ENCODE measurements at regions not wholly inside any gene's neighbourhood (a gene's known extent, or its start where the extent isn't known, plus 50 kb on each side); places are given as distances from the start of the nearest gene placed in this dataset.

DNA sequence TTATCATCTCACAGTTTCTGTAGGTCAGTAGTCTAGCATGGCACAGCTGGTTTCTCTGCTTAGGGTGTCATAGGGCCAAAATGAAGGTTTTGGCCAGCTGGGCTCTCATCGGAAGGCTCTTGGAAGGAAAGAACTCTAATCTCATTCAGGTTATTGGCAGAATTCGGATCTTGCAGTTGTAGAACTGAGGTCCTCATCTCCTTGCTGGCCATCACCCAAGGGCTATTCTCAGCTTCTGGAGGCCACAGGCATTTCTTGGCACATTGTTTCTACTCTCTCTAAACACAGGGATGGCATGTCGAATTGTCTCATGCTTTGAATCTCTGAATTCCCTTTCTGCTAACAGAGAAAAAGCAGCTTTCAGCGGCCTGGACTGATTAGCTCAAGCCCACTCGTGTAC lies 258.0 kb upstream of the SMARCA2 start:
- Histone ChIP-seq H3K27ac (ENCODE audit: low read depth, low read length, poor library complexity, severe bottlenecking) (no peak overlapping the region), H3K4me2 (ENCODE audit: low read length) (no peak overlapping the region), H3K4me3 (ENCODE audit: low read depth, low read length, poor library complexity, severe bottlenecking) (no peak overlapping the region), H2AFZ (ENCODE audit: low read length) (no peak overlapping the region), H3K4me1 (ENCODE audit: insufficient read depth, low read length, poor library complexity, severe bottlenecking) (no peaks in the 10 kb centered on the region), H3K9me3 (ENCODE audit: low read length) (no peaks in the 10 kb centered on the region), H3K36me3 (ENCODE audit: insufficient read depth, low read length) (no peaks in the 10 kb centered on the region), H3K9me2 (ENCODE audit: insufficient read depth, low read length) (no peaks in the 10 kb centered on the region), H3K79me2 (ENCODE audit: insufficient read depth, low read depth, low read length) (no peaks in the 10 kb centered on the region), H4K20me1 (ENCODE audit: insufficient read depth, low read length) (no peaks in the 10 kb centered on the region)
- ChIA-PET CTCF (ENCODE audit: unreplicated experiment) (no interaction called here), POLR2A (interaction anchor here (1.1 kb wide), 1 partner anchor 10 kb away, joined by 3 read pairs; no protein-coding TSS in a partner anchor)
- BruUV-seq (replicated peaks) = no TSS peak
- no peak for DNase-seq (ENCODE audit: low spot score)
- no peak for TF ChIP-seq EZH2phosphoT487 (IDR thresholded peaks at IDR 0.05; ENCODE audit: borderline replicate concordance, low read depth, low read length)
- TF ChIP-seq, protein P1, sequence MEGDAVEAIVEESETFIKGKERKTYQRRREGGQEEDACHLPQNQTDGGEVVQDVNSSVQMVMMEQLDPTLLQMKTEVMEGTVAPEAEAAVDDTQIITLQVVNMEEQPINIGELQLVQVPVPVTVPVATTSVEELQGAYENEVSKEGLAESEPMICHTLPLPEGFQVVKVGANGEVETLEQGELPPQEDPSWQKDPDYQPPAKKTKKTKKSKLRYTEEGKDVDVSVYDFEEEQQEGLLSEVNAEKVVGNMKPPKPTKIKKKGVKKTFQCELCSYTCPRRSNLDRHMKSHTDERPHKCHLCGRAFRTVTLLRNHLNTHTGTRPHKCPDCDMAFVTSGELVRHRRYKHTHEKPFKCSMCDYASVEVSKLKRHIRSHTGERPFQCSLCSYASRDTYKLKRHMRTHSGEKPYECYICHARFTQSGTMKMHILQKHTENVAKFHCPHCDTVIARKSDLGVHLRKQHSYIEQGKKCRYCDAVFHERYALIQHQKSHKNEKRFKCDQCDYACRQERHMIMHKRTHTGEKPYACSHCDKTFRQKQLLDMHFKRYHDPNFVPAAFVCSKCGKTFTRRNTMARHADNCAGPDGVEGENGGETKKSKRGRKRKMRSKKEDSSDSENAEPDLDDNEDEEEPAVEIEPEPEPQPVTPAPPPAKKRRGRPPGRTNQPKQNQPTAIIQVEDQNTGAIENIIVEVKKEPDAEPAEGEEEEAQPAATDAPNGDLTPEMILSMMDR (conservative IDR thresholded peaks at IDR 0.05; ENCODE audit: low read length) = no peak
- intact Hi-C loops (cut with micrococcal nuclease; ENCODE audit: unreplicated experiment) = no loop called here

DNA sequence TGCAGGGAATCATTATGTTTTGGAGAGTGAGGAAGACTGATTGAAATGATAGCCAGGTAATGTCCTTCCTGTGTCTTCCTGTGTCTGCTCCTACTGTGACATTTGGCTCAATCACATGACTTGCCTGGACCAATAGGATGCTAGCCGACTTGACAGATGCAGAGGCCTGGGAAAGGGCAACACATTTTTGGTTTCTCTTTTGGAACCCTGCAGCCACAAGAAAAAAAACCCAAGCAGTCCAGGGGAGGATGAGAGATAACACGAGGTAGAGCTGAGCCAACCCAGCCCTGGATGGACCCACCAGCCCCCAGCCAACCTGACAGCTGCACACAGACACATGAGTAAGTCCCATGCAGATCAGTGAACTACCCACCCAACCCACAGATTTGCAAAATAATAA lies 256.1 kb upstream of the SMARCA2 start:
- H3K9me2 ChIP-seq (ENCODE audit: insufficient read depth, low read length) = no peaks in the 10 kb centered on the region
- intact Hi-C loops (cut with micrococcal nuclease; ENCODE audit: unreplicated experiment) = no loop called here
- no peaks in the 10 kb centered on the region for H3K9me3 ChIP-seq (ENCODE audit: low read length)
- no peaks in the 10 kb centered on the region for H3K79me2 ChIP-seq (ENCODE audit: insufficient read depth, low read depth, low read length)
- ChIA-PET CTCF (ENCODE audit: unreplicated experiment) (no interaction called here), POLR2A (no interaction called here)
- H2AFZ ChIP-seq (ENCODE audit: low read length) = peak overlapping the region; percentile 25; the same call in 1 of the 2 replicates
- H3K4me2 ChIP-seq (ENCODE audit: low read length) = no peak overlapping the region
- H3K4me3 ChIP-seq (ENCODE audit: low read depth, low read length, poor library complexity, severe bottlenecking) = no peak overlapping the region
- H4K20me1 ChIP-seq (ENCODE audit: insufficient read depth, low read length) = no peaks in the 10 kb centered on the region
- H3K27ac ChIP-seq (ENCODE audit: low read depth, low read length, poor library complexity, severe bottlenecking) = no peak overlapping the region
- TF ChIP-seq, protein P1 (conservative IDR thresholded peaks at IDR 0.05; ENCODE audit: low read length) = no peak
- TF ChIP-seq EZH2phosphoT487 (IDR thresholded peaks at IDR 0.05; ENCODE audit: borderline replicate concordance, low read depth, low read length) = no peak
- no peaks in the 10 kb centered on the region for H3K36me3 ChIP-seq (ENCODE audit: insufficient read depth, low read length)
- H3K4me1 ChIP-seq (ENCODE audit: insufficient read depth, low read length, poor library complexity, severe bottlenecking) = no peaks in the 10 kb centered on the region
- DNase-seq (ENCODE audit: low spot score) = peak; percentile 14
- no TSS peak for BruUV-seq (replicated peaks)

DNA sequence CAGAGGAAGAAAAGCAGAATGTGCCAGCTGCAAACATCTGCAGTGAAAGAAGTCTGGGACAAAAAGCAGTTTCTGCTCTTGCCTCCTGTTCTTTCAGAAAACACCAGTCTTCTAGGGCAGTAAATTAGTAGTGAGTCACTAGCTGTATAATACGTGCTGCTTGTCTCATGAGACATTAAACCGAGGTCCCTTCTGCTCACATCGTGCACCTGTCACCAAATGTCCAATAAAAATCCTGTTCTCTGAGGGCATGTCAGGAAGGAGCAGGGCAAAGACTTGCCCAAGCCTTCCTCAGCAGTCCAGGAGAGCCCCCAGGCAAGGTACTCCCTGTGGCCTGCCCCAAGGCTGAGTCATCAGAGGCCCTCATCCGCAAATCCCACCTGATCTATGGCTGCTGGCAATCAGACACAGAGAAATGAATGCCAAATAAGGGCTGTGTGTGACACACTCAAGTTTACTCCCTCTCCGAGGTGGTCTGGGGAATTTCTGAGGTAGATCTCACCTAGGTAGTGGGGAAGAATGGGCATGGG lies 255.3 kb upstream of the SMARCA2 start:
- Histone ChIP-seq H3K79me2 (ENCODE audit: insufficient read depth, low read depth, low read length) (no peaks in the 10 kb centered on the region), H3K9me3 (ENCODE audit: low read length) (no peaks in the 10 kb centered on the region), H2AFZ (ENCODE audit: low read length) (no peak overlapping the region), H3K4me2 (ENCODE audit: low read length) (no peak overlapping the region), H3K36me3 (ENCODE audit: insufficient read depth, low read length) (no peaks in the 10 kb centered on the region), H3K4me3 (ENCODE audit: low read depth, low read length, poor library complexity, severe bottlenecking) (no peak overlapping the region), H3K27ac (ENCODE audit: low read depth, low read length, poor library complexity, severe bottlenecking) (no peak overlapping the region), H3K4me1 (ENCODE audit: insufficient read depth, low read length, poor library complexity, severe bottlenecking) (no peaks in the 10 kb centered on the region), H3K9me2 (ENCODE audit: insufficient read depth, low read length) (no peaks in the 10 kb centered on the region), H4K20me1 (ENCODE audit: insufficient read depth, low read length) (no peaks in the 10 kb centered on the region)
- intact Hi-C loops (cut with micrococcal nuclease; ENCODE audit: unreplicated experiment) = no loop called here
- TF ChIP-seq EZH2phosphoT487 (IDR thresholded peaks at IDR 0.05; ENCODE audit: borderline replicate concordance, low read depth, low read length) = no peak
- TF ChIP-seq, protein P1 (conservative IDR thresholded peaks at IDR 0.05; ENCODE audit: low read length) = no peak
- ChIA-PET CTCF (ENCODE audit: unreplicated experiment) (no interaction called here), POLR2A (no interaction called here)
- DNase-seq (ENCODE audit: low spot score) = no peak
- BruUV-seq (replicated peaks) = no TSS peak

Data from OCI-LY7 (cell line).